ENCODE measurements at regions not wholly inside any gene's neighbourhood (a gene's known extent, or its start where the extent isn't known, plus 50 kb on each side); places are given as distances from the start of the nearest gene placed in this dataset.

DNA sequence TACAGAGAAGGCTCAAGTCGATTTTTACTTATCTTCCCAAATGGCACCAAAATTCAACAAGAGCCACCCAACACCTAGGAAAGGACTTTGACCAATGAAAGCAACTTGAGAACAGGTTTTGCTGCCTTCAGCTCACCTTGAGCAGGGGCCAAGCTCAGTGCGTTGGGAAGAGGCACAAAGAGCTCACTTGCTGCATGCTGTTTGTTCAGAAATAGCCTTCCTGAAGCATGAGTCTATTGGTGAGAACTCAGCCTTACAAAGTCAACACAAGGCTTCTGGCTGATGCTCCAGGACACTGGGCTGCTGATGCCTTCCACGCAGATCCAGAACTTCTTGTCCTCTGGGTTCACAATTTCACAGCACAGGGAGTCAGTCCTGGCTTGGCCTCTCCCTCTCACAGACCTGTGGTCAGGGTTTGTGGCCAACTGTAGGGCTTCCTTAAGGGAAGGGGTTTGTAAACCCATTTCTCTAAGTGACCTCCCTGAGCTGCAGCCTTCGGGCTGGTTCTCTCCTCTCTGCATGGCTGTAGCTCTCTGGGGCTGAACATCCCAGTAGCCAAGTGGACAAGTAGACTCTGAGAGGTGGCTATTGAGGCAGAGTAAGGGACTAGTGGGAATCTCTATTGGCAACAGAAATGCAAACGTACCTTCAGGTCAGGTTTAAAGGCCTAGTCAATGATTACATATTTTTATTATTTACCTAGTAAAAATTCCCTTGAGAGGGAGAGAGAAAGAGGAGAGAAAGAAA lies 124.7 kb upstream of the GATA6 start:
- TF ChIP-seq, protein P1, sequence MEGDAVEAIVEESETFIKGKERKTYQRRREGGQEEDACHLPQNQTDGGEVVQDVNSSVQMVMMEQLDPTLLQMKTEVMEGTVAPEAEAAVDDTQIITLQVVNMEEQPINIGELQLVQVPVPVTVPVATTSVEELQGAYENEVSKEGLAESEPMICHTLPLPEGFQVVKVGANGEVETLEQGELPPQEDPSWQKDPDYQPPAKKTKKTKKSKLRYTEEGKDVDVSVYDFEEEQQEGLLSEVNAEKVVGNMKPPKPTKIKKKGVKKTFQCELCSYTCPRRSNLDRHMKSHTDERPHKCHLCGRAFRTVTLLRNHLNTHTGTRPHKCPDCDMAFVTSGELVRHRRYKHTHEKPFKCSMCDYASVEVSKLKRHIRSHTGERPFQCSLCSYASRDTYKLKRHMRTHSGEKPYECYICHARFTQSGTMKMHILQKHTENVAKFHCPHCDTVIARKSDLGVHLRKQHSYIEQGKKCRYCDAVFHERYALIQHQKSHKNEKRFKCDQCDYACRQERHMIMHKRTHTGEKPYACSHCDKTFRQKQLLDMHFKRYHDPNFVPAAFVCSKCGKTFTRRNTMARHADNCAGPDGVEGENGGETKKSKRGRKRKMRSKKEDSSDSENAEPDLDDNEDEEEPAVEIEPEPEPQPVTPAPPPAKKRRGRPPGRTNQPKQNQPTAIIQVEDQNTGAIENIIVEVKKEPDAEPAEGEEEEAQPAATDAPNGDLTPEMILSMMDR (IDR thresholded peaks at IDR 0.05): no peak
- no peak for TF ChIP-seq POLR2A (IDR thresholded peaks at IDR 0.05)
